DMS 273 (cell line): ENCODE measurements at regions not wholly inside any gene's neighbourhood (a gene's known extent, or its start where the extent isn't known, plus 50 kb on each side); places are given as distances from the start of the nearest gene placed in this dataset.

Source experiments
- DNase-seq: peaks from one replicate; lab custom pipeline; 2025; ENCODE audit not compliant: unreplicated experiment; lab: John Stamatoyannopoulos, UW

- peak; percentile 33 for DNase-seq
Observed at GRCh38 chr17:77772899-77773358, 185.6 kb upstream of the TNRC6C start.

- no peak for DNase-seq
Observed at GRCh38 chr17:77774182-77774581, 184.3 kb upstream of the TNRC6C start.

- peak; percentile 98 for DNase-seq
Observed at GRCh38 chr17:77778636-77779489, 179.6 kb upstream of the TNRC6C start.

GRCh38 chr17:77779711-77780539 lies 178.6 kb upstream of the TNRC6C start:
- peak; percentile 67 for DNase-seq

- DNase-seq = no peak
Observed at GRCh38 chr17:77781536-77781935, 177.0 kb upstream of the TNRC6C start.

GRCh38 chr17:77782201-77782600 lies 176.3 kb upstream of the TNRC6C start:
- DNase-seq = no peak

GRCh38 chr17:77782611-77783010 lies 175.9 kb upstream of the TNRC6C start:
- no peak for DNase-seq

GRCh38 chr17:77783991-77784820 lies 174.3 kb upstream of the TNRC6C start:
- DNase-seq = no peak

GRCh38 chr17:77785312-77785905 lies 173.1 kb upstream of the TNRC6C start:
- no peak for DNase-seq

- no peak for DNase-seq
Observed at GRCh38 chr17:77786090-77786489, 172.4 kb upstream of the TNRC6C start.

GRCh38 chr17:77786740-77787505 lies 171.6 kb upstream of the TNRC6C start:
- no peak for DNase-seq

GRCh38 chr17:77790143-77790829 lies 168.2 kb upstream of the TNRC6C start:
- no peak for DNase-seq

GRCh38 chr17:77792626-77793025 lies 165.9 kb upstream of the TNRC6C start:
- DNase-seq = no peak

GRCh38 chr17:77793146-77793970 lies 165.1 kb upstream of the TNRC6C start:
- DNase-seq = no peak

GRCh38 chr17:77793971-77794235 lies 164.6 kb upstream of the TNRC6C start:
- no peak for DNase-seq

- DNase-seq = no peak
Observed at GRCh38 chr17:77794846-77795245, 163.7 kb upstream of the TNRC6C start.

GRCh38 chr17:77795685-77796084 lies 162.8 kb upstream of the TNRC6C start:
- no peak for DNase-seq

- DNase-seq = no peak
Observed at GRCh38 chr17:77796176-77796860, 162.2 kb upstream of the TNRC6C start.
